ENCODE measurements at regions not wholly inside any gene's neighbourhood (a gene's known extent, or its start where the extent isn't known, plus 50 kb on each side); places are given as distances from the start of the nearest gene placed in this dataset.
"Not testable (repeated sequence)": the region's sequence is repeated elsewhere in the genome, so short reads cannot be mapped to it uniquely, and the experiment has no call there.

DNA sequence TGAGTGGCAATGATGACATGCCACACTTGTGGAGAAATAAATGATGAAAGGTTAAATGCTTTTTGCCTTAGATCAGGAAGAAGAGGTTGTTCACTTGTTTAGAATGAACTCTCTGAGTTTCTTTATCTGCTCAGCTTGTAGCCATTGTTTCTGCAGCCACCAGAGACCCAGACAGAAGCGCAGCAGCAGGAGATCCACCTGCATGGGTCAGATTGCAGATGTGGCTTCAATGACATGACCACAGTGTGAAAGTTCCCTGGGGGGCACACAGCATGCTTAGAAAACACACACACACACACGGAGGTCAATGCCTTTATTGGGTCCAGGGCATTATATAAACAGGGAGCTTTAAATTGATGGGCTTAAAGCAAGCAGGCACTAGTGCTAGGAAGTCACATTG is 129.0 kb upstream of the ZNF658 start:
- CTCF ChIA-PET; H3K36me3 Mint-ChIP-seq (ENCODE audit: insufficient read depth, unreplicated experiment); H3K4me1 Mint-ChIP-seq (ENCODE audit: low read depth, unreplicated experiment); H3K36me3 ChIP-seq (ENCODE audit: control insufficient read depth, insufficient read depth, low read length); H3K4me3 Mint-ChIP-seq (ENCODE audit: unreplicated experiment); BruUV-seq (replicated peaks); intact Hi-C loops (cut with micrococcal nuclease; ENCODE audit: unreplicated experiment); POLR2A ChIA-PET; H3K27me3 ChIP-seq (replicated peaks; ENCODE audit: control insufficient read depth, insufficient read depth, low read length); H3K9me3 ChIP-seq; H3K9me3 Mint-ChIP-seq (ENCODE audit: unreplicated experiment); H3K4me1 ChIP-seq; DNase-seq; H3K27ac Mint-ChIP-seq (ENCODE audit: unreplicated experiment); H3K27me3 Mint-ChIP-seq (ENCODE audit: insufficient read depth, unreplicated experiment); H3K4me3 ChIP-seq (ENCODE audit: low read depth, low read length): not testable (repeated sequence)

DNA sequence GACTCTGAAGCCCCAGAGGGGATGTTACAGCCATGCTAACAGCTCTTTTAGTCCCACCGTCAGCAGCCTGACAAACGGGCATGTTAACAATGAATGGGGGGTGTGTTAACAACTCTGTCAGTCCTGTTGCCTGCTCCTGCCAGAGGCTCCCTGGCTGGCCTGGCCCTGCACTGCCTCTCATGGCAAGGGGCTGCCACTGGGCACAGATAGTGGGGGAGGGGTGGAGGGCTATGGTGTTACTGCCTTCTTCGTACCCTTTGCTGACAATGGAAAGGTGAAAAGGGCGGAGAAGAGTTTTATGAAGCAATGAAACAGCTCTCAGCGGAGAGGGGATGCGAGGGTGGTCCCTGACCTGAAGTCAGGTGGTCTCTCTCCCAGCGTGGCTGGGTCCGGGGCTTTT is 125.9 kb upstream of the ZNF658 start:
- intact Hi-C loops (cut with micrococcal nuclease; ENCODE audit: unreplicated experiment); H3K36me3 ChIP-seq (ENCODE audit: control insufficient read depth, insufficient read depth, low read length); H3K4me3 Mint-ChIP-seq (ENCODE audit: unreplicated experiment); BruUV-seq (replicated peaks); H3K9me3 Mint-ChIP-seq (ENCODE audit: unreplicated experiment); H3K9me3 ChIP-seq; H3K4me3 ChIP-seq (ENCODE audit: low read depth, low read length); H3K36me3 Mint-ChIP-seq (ENCODE audit: insufficient read depth, unreplicated experiment); H3K27ac Mint-ChIP-seq (ENCODE audit: unreplicated experiment); CTCF ChIA-PET; H3K27me3 Mint-ChIP-seq (ENCODE audit: insufficient read depth, unreplicated experiment); H3K4me1 ChIP-seq; DNase-seq; POLR2A ChIA-PET; H3K27me3 ChIP-seq (replicated peaks; ENCODE audit: control insufficient read depth, insufficient read depth, low read length); H3K4me1 Mint-ChIP-seq (ENCODE audit: low read depth, unreplicated experiment): not testable (repeated sequence)

DNA sequence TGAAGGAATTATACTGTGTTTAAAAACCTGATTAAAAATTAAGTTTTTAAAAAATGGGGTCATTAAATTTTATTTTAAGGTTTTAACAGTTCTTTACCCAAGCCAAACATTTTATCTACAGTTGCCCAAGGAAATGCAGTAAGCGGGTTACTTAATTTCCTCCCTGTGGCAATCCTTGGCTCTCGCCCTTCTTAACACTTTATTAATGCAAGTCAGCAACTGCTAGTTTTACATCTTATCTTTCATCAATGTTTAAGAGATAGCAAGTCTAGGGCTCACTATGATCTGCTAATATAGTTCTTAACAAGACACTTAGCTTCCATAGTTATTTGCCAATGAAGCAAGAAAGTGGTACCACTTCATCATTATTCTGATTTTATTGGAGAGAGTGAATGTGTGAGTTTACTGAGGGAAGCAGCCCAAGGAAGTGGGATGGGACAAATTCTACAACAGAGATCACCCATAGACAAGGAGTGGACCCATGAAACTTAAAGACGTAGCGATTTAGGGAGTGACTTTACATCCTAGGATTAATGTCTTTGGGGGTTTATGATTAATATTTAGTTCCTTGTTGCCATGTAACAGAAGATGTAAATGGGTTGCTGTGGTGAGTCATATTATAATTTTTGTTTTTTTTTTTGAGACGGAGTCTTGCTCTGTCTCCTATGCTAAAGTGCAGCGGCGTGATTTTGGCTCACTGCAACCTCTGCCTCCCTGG is 120.4 kb upstream of the ZNF658 start:
- H3K4me3 ChIP-seq (ENCODE audit: low read depth, low read length); BruUV-seq (replicated peaks); H3K36me3 ChIP-seq (ENCODE audit: control insufficient read depth, insufficient read depth, low read length); DNase-seq; H3K9me3 Mint-ChIP-seq (ENCODE audit: unreplicated experiment); H3K4me1 ChIP-seq; H3K27me3 ChIP-seq (replicated peaks; ENCODE audit: control insufficient read depth, insufficient read depth, low read length); H3K4me3 Mint-ChIP-seq (ENCODE audit: unreplicated experiment); intact Hi-C loops (cut with micrococcal nuclease; ENCODE audit: unreplicated experiment); H3K27me3 Mint-ChIP-seq (ENCODE audit: insufficient read depth, unreplicated experiment); H3K27ac Mint-ChIP-seq (ENCODE audit: unreplicated experiment); H3K9me3 ChIP-seq; H3K36me3 Mint-ChIP-seq (ENCODE audit: insufficient read depth, unreplicated experiment); POLR2A ChIA-PET; CTCF ChIA-PET; H3K4me1 Mint-ChIP-seq (ENCODE audit: low read depth, unreplicated experiment): not testable (repeated sequence)

DNA sequence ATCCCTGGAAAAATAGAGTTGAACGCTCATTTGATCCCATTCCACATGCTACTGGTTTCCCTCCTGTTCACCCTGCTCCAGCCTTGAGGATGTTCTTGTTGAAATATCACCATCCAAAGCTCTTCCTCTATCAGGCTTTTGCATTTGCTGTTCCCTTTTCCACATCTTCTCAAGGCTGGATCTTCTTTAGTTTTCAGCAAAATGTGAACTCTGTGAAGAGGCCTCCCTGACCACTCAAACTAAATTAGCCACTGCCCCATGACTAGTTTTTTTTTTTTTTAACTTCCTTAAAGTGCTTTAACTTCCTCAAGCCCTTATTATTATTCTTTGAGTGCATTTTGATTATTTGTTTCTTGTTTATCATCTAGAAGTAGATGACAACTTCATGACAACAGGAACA is 119.3 kb upstream of the ZNF658 start:
- H3K4me1 ChIP-seq; H3K9me3 ChIP-seq; H3K9me3 Mint-ChIP-seq (ENCODE audit: unreplicated experiment); H3K36me3 Mint-ChIP-seq (ENCODE audit: insufficient read depth, unreplicated experiment); H3K4me1 Mint-ChIP-seq (ENCODE audit: low read depth, unreplicated experiment); intact Hi-C loops (cut with micrococcal nuclease; ENCODE audit: unreplicated experiment); H3K36me3 ChIP-seq (ENCODE audit: control insufficient read depth, insufficient read depth, low read length); POLR2A ChIA-PET; H3K27me3 Mint-ChIP-seq (ENCODE audit: insufficient read depth, unreplicated experiment); H3K27me3 ChIP-seq (replicated peaks; ENCODE audit: control insufficient read depth, insufficient read depth, low read length); H3K4me3 ChIP-seq (ENCODE audit: low read depth, low read length); H3K4me3 Mint-ChIP-seq (ENCODE audit: unreplicated experiment); DNase-seq; BruUV-seq (replicated peaks); H3K27ac Mint-ChIP-seq (ENCODE audit: unreplicated experiment); CTCF ChIA-PET: not testable (repeated sequence)

DNA sequence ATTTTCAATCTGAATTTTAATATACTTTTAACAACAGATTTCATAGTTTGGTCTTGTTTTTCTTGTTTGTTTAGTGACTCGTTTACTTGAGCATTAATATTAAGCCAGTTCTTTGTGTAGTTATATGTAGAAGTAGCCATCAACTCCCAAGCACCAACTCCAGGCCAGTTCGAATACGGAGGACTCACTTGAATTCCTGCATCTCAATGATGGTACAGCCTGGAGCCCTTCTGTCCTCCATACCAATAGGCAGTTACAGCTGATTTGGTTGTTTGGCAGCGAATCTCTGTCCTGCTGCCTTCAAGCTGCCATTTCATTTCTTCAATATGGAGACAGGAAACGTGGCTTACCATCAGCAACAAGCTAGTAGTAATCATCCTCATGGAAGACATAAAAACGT is 118.5 kb upstream of the ZNF658 start:
- H3K4me3 ChIP-seq (ENCODE audit: low read depth, low read length); H3K9me3 Mint-ChIP-seq (ENCODE audit: unreplicated experiment); CTCF ChIA-PET; H3K4me3 Mint-ChIP-seq (ENCODE audit: unreplicated experiment); intact Hi-C loops (cut with micrococcal nuclease; ENCODE audit: unreplicated experiment); H3K36me3 Mint-ChIP-seq (ENCODE audit: insufficient read depth, unreplicated experiment); BruUV-seq (replicated peaks); H3K4me1 Mint-ChIP-seq (ENCODE audit: low read depth, unreplicated experiment); H3K36me3 ChIP-seq (ENCODE audit: control insufficient read depth, insufficient read depth, low read length); H3K27me3 ChIP-seq (replicated peaks; ENCODE audit: control insufficient read depth, insufficient read depth, low read length); H3K9me3 ChIP-seq; H3K27ac Mint-ChIP-seq (ENCODE audit: unreplicated experiment); POLR2A ChIA-PET; DNase-seq; H3K4me1 ChIP-seq; H3K27me3 Mint-ChIP-seq (ENCODE audit: insufficient read depth, unreplicated experiment): not testable (repeated sequence)

DNA sequence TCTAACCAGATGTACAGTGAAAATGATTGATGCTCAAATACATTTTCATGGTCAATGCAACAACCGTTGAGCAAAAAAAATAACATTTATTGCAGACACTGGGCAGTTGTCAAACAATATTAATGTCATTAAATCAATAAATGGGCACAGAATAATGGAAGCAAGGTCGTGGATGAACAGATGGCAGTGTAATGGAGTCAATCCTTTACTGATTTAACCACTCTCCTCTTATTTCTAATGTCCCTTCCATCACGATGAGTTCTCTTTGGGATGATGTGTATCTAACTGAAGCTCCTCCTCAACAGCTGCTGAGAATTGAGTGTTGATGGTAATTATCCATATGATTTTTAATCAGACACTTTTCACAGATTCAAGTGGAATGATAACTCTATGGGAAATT is 114.9 kb upstream of the ZNF658 start:
- H3K9me3 ChIP-seq; POLR2A ChIA-PET; H3K36me3 Mint-ChIP-seq (ENCODE audit: insufficient read depth, unreplicated experiment); H3K27me3 ChIP-seq (replicated peaks; ENCODE audit: control insufficient read depth, insufficient read depth, low read length); H3K27me3 Mint-ChIP-seq (ENCODE audit: insufficient read depth, unreplicated experiment); H3K9me3 Mint-ChIP-seq (ENCODE audit: unreplicated experiment); H3K4me3 Mint-ChIP-seq (ENCODE audit: unreplicated experiment); H3K4me1 Mint-ChIP-seq (ENCODE audit: low read depth, unreplicated experiment); BruUV-seq (replicated peaks); H3K36me3 ChIP-seq (ENCODE audit: control insufficient read depth, insufficient read depth, low read length); CTCF ChIA-PET; intact Hi-C loops (cut with micrococcal nuclease; ENCODE audit: unreplicated experiment); H3K4me3 ChIP-seq (ENCODE audit: low read depth, low read length); H3K27ac Mint-ChIP-seq (ENCODE audit: unreplicated experiment); H3K4me1 ChIP-seq; DNase-seq: not testable (repeated sequence)

DNA sequence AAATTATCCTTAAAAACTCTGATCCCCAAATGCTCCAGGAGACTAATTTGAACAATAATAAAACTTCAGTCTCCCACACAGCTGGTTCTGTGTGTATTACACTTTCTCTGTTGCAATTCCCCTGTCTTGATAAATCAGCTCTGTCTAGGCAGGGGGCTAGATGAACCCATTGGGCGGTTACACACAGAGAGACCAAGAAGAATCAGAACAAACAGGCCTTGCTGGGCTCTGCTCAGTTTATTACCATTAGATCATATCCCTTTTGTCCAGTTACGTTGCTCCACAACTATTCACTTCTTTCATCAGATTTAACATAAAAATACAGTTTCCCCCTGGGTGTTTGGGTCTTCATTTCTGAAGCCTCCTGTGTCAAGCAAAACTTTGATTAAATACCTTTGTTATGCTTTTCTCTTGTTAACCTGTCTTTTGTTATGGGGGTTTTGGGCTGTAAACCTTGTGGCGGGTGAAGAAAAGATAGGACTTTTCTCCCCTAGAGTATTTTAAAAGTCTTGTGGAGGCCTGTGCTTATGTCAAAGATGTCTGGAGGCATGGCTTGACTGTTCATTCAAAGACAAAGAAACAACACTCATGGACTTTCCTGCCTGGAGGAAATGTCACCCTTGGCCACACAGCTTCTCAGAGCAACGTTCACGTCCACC is 109.3 kb upstream of the ZNF658 start:
- DNase-seq; H3K36me3 Mint-ChIP-seq (ENCODE audit: insufficient read depth, unreplicated experiment); H3K27ac Mint-ChIP-seq (ENCODE audit: unreplicated experiment); H3K27me3 ChIP-seq (replicated peaks; ENCODE audit: control insufficient read depth, insufficient read depth, low read length); H3K27me3 Mint-ChIP-seq (ENCODE audit: insufficient read depth, unreplicated experiment); H3K4me1 ChIP-seq; intact Hi-C loops (cut with micrococcal nuclease; ENCODE audit: unreplicated experiment); H3K4me3 Mint-ChIP-seq (ENCODE audit: unreplicated experiment); H3K9me3 Mint-ChIP-seq (ENCODE audit: unreplicated experiment); H3K4me3 ChIP-seq (ENCODE audit: low read depth, low read length); H3K9me3 ChIP-seq; CTCF ChIA-PET; POLR2A ChIA-PET; H3K36me3 ChIP-seq (ENCODE audit: control insufficient read depth, insufficient read depth, low read length); H3K4me1 Mint-ChIP-seq (ENCODE audit: low read depth, unreplicated experiment); BruUV-seq (replicated peaks): not testable (repeated sequence)
